ENCODE measurements at regions not wholly inside any gene's neighbourhood (a gene's known extent, or its start where the extent isn't known, plus 50 kb on each side); places are given as distances from the start of the nearest gene placed in this dataset.

- Histone ChIP-seq H3K4me3 (ENCODE audit: low read length) (no peak overlapping the region), H3K9ac (ENCODE audit: extremely low read depth, low read length, poor library complexity, severe bottlenecking) (no peak overlapping the region), H3K9me3 (ENCODE audit: control insufficient read depth, low read length) (peaks cover 8% of the 10 kb centered on the region), H3K4me1 (ENCODE audit: control insufficient read depth, insufficient read depth, low read length) (no peaks in the 10 kb centered on the region), H3K36me3 (ENCODE audit: control insufficient read depth, insufficient read depth, low read length) (no peaks in the 10 kb centered on the region), H3K27me3 (ENCODE audit: control insufficient read depth, insufficient read depth, low read length, poor library complexity, severe bottlenecking) (no peaks in the 10 kb centered on the region), H3K27ac (ENCODE audit: low read depth, low read length) (no peak overlapping the region)
- DNase-seq, result no peak
- Mint-ChIP-seq H3K4me1 (peaks cover 6% of the 10 kb centered on the region), H3K9me3 (peaks cover 12% of the 10 kb centered on the region), H3K27ac (no peak overlapping the region), H3K27me3 (ENCODE audit: insufficient read depth) (peaks cover 2% of the 10 kb centered on the region), H3K4me3 (no peak overlapping the region), H3K36me3 (ENCODE audit: low read depth) (no peaks in the 10 kb centered on the region)
- 86% methylated on average over 11 of the region's 11 CpGs for WGBS, 2 experiments (ENCODE audit: insufficient coverage in 1 of 2, insufficient read length in 1 of 2)
- TF ChIP-seq CTCF (conservative IDR thresholded peaks at IDR 0.05), result no peak
Observed at GRCh38 chr5:175001876-175002645, 277.7 kb downstream of the MSX2 start.

GRCh38 chr5:175001311-175001710 is 276.9 kb downstream of the MSX2 start:
- Histone ChIP-seq H3K27ac (ENCODE audit: low read depth, low read length) (no peak overlapping the region), H3K4me3 (ENCODE audit: low read length) (no peak overlapping the region), H3K27me3 (ENCODE audit: control insufficient read depth, insufficient read depth, low read length, poor library complexity, severe bottlenecking) (peaks cover 7% of the 10 kb centered on the region), H3K9me3 (ENCODE audit: control insufficient read depth, low read length) (peaks cover 8% of the 10 kb centered on the region), H3K36me3 (ENCODE audit: control insufficient read depth, insufficient read depth, low read length) (no peaks in the 10 kb centered on the region), H3K4me1 (ENCODE audit: control insufficient read depth, insufficient read depth, low read length) (no peaks in the 10 kb centered on the region), H3K9ac (ENCODE audit: extremely low read depth, low read length, poor library complexity, severe bottlenecking) (no peak overlapping the region)
- H3K4me1 Mint-ChIP-seq, result peaks cover 6% of the 10 kb centered on the region
- H3K36me3 Mint-ChIP-seq (ENCODE audit: low read depth), result no peaks in the 10 kb centered on the region
- TF ChIP-seq CTCF (conservative IDR thresholded peaks at IDR 0.05), result no peak
- H3K9me3 Mint-ChIP-seq, result peaks cover 12% of the 10 kb centered on the region
- DNase-seq, result no peak
- H3K27me3 Mint-ChIP-seq (ENCODE audit: insufficient read depth), result peaks cover 2% of the 10 kb centered on the region
- WGBS, 2 experiments (ENCODE audit: insufficient coverage in 1 of 2, insufficient read length in 1 of 2), result 69 to 80% methylated on average over 2 of the region's 2 CpGs
- no peak overlapping the region for H3K27ac Mint-ChIP-seq
- H3K4me3 Mint-ChIP-seq, result no peak overlapping the region

GRCh38 chr5:174999581-174999980 is 275.2 kb downstream of the MSX2 start:
- Mint-ChIP-seq H3K4me3 (no peak overlapping the region), H3K4me1 (peaks cover 6% of the 10 kb centered on the region), H3K36me3 (ENCODE audit: low read depth) (no peaks in the 10 kb centered on the region), H3K9me3 (peaks cover 12% of the 10 kb centered on the region), H3K27ac (no peak overlapping the region), H3K27me3 (ENCODE audit: insufficient read depth) (peaks cover 2% of the 10 kb centered on the region)
- peaks cover 24% of the 10 kb centered on the region for H3K27me3 ChIP-seq (ENCODE audit: control insufficient read depth, insufficient read depth, low read length, poor library complexity, severe bottlenecking)
- no peaks in the 10 kb centered on the region for H3K4me1 ChIP-seq (ENCODE audit: control insufficient read depth, insufficient read depth, low read length)
- H3K36me3 ChIP-seq (ENCODE audit: control insufficient read depth, insufficient read depth, low read length), result no peaks in the 10 kb centered on the region
- no peak for TF ChIP-seq CTCF (conservative IDR thresholded peaks at IDR 0.05)
- H3K27ac ChIP-seq (ENCODE audit: low read depth, low read length), result no peak overlapping the region
- DNase-seq, result peak; percentile 65
- H3K4me3 ChIP-seq (ENCODE audit: low read length), result no peak overlapping the region
- 72 to 85% methylated on average over 4 to 8 of the region's 8 CpGs for WGBS, 2 experiments (ENCODE audit: insufficient coverage in 1 of 2, insufficient read length in 1 of 2)
- H3K9ac ChIP-seq (ENCODE audit: extremely low read depth, low read length, poor library complexity, severe bottlenecking), result no peak overlapping the region
- peaks cover 8% of the 10 kb centered on the region for H3K9me3 ChIP-seq (ENCODE audit: control insufficient read depth, low read length)

All from endodermal cell (in vitro differentiated cells).